DMS 273 (cell line): ENCODE measurements at regions not wholly inside any gene's neighbourhood (a gene's known extent, or its start where the extent isn't known, plus 50 kb on each side); places are given as distances from the start of the nearest gene placed in this dataset.
A peak's percentile ranks its signal among the peaks of the same experiment; 100 is the strongest.

Experiments used
- DNase-seq: peaks from one replicate; lab custom pipeline; 2025; ENCODE audit not compliant: unreplicated experiment; lab: John Stamatoyannopoulos, UW

- no peak for DNase-seq
Observed at GRCh38 chr14:58923751-58924405, 264.6 kb upstream of the DAAM1 start.

GRCh38 chr14:58941629-58942028 lies 246.8 kb upstream of the DAAM1 start:
- DNase-seq = no peak

- DNase-seq = no peak
Observed at GRCh38 chr14:58942516-58942915, 246.0 kb upstream of the DAAM1 start.

- peak; percentile 80 for DNase-seq
Observed at GRCh38 chr14:58944343-58944967, 244.0 kb upstream of the DAAM1 start.

GRCh38 chr14:58944968-58945356 lies 243.5 kb upstream of the DAAM1 start:
- DNase-seq = no peak

- DNase-seq = no peak
Observed at GRCh38 chr14:58946431-58946830, 242.0 kb upstream of the DAAM1 start.

GRCh38 chr14:58947156-58947555 lies 241.3 kb upstream of the DAAM1 start:
- DNase-seq = no peak

- peak; percentile 36 for DNase-seq
Observed at GRCh38 chr14:58947814-58948445, 240.5 kb upstream of the DAAM1 start.

- no peak for DNase-seq
Observed at GRCh38 chr14:58950555-58950954, 237.9 kb upstream of the DAAM1 start.

GRCh38 chr14:58951143-58951542 lies 237.3 kb upstream of the DAAM1 start:
- DNase-seq = no peak

GRCh38 chr14:58954052-58954451 lies 234.4 kb upstream of the DAAM1 start:
- no peak for DNase-seq

GRCh38 chr14:58954901-58955861 lies 233.3 kb upstream of the DAAM1 start:
- DNase-seq = no peak

- no peak for DNase-seq
Observed at GRCh38 chr14:58961045-58961731, 227.3 kb upstream of the DAAM1 start.

- no peak for DNase-seq
Observed at GRCh38 chr14:58963873-58964597, 224.4 kb upstream of the DAAM1 start.

- DNase-seq = no peak
Observed at GRCh38 chr14:58964598-58964928, 223.9 kb upstream of the DAAM1 start.

GRCh38 chr14:58965601-58966000 lies 222.9 kb upstream of the DAAM1 start:
- no peak for DNase-seq

- DNase-seq = no peak
Observed at GRCh38 chr14:58966997-58967396, 221.5 kb upstream of the DAAM1 start.

- no peak for DNase-seq
Observed at GRCh38 chr14:58969951-58970751, 218.3 kb upstream of the DAAM1 start.

GRCh38 chr14:58972233-58973017 lies 216.0 kb upstream of the DAAM1 start:
- DNase-seq = no peak
